SK-MEL-5 (cell line): ENCODE measurements at regions not wholly inside any gene's neighbourhood (a gene's known extent, or its start where the extent isn't known, plus 50 kb on each side); places are given as distances from the start of the nearest gene placed in this dataset.

Source experiments
- DNase-seq: peaks from one replicate; pipeline ENCODE4 v3.0.0-alpha.2; 2016; ENCODE audit warnings: low read depth, low spot score
- in situ Hi-C: cut with HindIII; loops from 2 replicates; pipeline ENCODE4 v1.10.0; 2016; ENCODE audit warnings: low sequenced_read_pairs, high pct_unique_total_duplicates, low pct_unique_long_range_greater_than_20kb

- in situ Hi-C loops = no loop called here
- DNase-seq = no peak
Observed at GRCh38 chr6:2517401-2517800, 233.3 kb downstream of the MYLK4 start.

GRCh38 chr6:2516059-2516458 lies 234.7 kb downstream of the MYLK4 start:
- no peak for DNase-seq
- in situ Hi-C loops = no loop called here

- no peak for DNase-seq
- in situ Hi-C loops = no loop called here
Observed at GRCh38 chr6:2514965-2515543, 235.7 kb downstream of the MYLK4 start.

GRCh38 chr6:2512802-2513201 lies 237.9 kb downstream of the MYLK4 start:
- in situ Hi-C loops = no loop called here
- no peak for DNase-seq

GRCh38 chr6:2510316-2510715 lies 240.4 kb downstream of the MYLK4 start:
- no peak for DNase-seq
- in situ Hi-C loops = no loop called here

GRCh38 chr6:2509711-2510110 lies 241.0 kb downstream of the MYLK4 start:
- in situ Hi-C loops = no loop called here

GRCh38 chr6:2508071-2508470 lies 242.7 kb downstream of the MYLK4 start:
- no peak for DNase-seq
- in situ Hi-C loops = no loop called here

More at GRCh38 chr6:2509711-2510110, 241.0 kb downstream of the MYLK4 start:
- no peak for DNase-seq

- in situ Hi-C loops = no loop called here
- no peak for DNase-seq
Observed at GRCh38 chr6:2507521-2508037, 243.1 kb downstream of the MYLK4 start.

GRCh38 chr6:2507016-2507415 lies 243.7 kb downstream of the MYLK4 start:
- in situ Hi-C loops = no loop called here
- no peak for DNase-seq

- in situ Hi-C loops = no loop called here
- DNase-seq = peak; percentile 39
Observed at GRCh38 chr6:2505624-2506023, 245.1 kb downstream of the MYLK4 start.

GRCh38 chr6:2504495-2505064 lies 246.1 kb downstream of the MYLK4 start:
- DNase-seq = no peak
- in situ Hi-C loops = no loop called here

GRCh38 chr6:2503816-2504494 lies 246.8 kb downstream of the MYLK4 start:
- in situ Hi-C loops = no loop called here
- no peak for DNase-seq

GRCh38 chr6:2502998-2503674 lies 247.6 kb downstream of the MYLK4 start:
- in situ Hi-C loops = no loop called here

GRCh38 chr6:2502096-2502997 lies 248.4 kb downstream of the MYLK4 start:
- in situ Hi-C loops = no loop called here
- no peak for DNase-seq

More at GRCh38 chr6:2502998-2503674, 247.6 kb downstream of the MYLK4 start:
- no peak for DNase-seq

GRCh38 chr6:2497922-2498623 lies 252.6 kb downstream of the MYLK4 start:
- in situ Hi-C loops = no loop called here
- no peak for DNase-seq

- DNase-seq = no peak
- in situ Hi-C loops = no loop called here
Observed at GRCh38 chr6:2496291-2496690, 250.9 kb upstream of the GMDS start.
